ENCODE measurements at regions not wholly inside any gene's neighbourhood (a gene's known extent, or its start where the extent isn't known, plus 50 kb on each side); places are given as distances from the start of the nearest gene placed in this dataset.
A peak's percentile ranks its signal among the peaks of the same experiment; 100 is the strongest.

DNA sequence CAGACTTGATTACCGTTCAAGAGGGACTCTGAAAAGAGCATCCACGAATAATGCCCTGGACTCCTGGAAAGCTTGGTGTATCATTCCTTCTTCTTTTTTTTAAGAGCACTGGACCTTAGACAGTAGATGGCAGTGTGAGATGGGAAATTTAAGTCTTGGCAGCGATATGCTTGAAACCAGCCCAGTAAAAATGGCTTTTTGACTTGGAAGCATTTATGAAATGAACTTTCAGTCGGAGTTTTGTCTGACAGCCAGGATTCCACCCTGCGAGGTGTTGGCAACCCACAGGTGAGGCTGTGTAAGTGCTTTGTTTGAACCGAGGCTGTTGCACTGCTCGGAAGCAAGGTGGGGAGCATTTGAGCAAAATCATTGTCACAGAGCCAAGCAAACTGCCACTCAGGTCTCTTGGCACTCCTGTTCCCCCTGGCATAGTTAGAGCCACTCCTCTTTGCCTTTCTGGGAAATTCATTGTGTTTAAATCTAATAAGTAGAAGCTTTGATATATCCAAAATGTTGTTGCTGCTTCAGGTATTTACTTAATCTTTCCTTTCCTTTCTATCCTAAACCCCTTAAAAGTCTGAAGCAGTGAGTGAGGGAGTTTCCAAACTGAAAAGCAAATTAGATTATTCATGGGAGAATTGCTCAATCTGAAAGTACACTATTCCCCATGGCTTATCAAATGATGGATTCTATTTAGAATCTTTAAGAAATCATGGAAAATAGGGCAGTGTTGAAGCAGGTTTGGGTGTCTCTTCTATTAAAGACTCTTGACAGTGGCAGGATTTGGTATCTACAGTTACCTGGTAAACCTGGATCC lies 272.8 kb upstream of the SLC35B3 start:
- H3K36me3 Mint-ChIP-seq (ENCODE audit: low read depth, unreplicated experiment) = no peaks in the 10 kb centered on the region
- TF ChIP-seq CTCF (IDR thresholded peaks at IDR 0.05; ENCODE audit: insufficient read depth, low read depth, low read length) (peak; percentile 19), EZH2 (IDR thresholded peaks at IDR 0.05; ENCODE audit: insufficient read depth, low read length) (no peak)
- no peaks in the 10 kb centered on the region for H3K27me3 Mint-ChIP-seq (ENCODE audit: low read depth, unreplicated experiment)
- H3K36me3 ChIP-seq (ENCODE audit: insufficient read depth, low read length) = no peaks in the 10 kb centered on the region
- H3K4me1 Mint-ChIP-seq (ENCODE audit: low read depth, unreplicated experiment) = peaks cover 4% of the 10 kb centered on the region
- no peak overlapping the region for H3K4me3 Mint-ChIP-seq (ENCODE audit: unreplicated experiment)
- H3K4me2 ChIP-seq (ENCODE audit: low read length) = peak overlapping the region; percentile 50
- H3K27ac Mint-ChIP-seq (ENCODE audit: unreplicated experiment) = no peak overlapping the region
- H3K4me3 ChIP-seq (ENCODE audit: insufficient read depth, low read depth, low read length) = no peak overlapping the region
- DNase-seq (ENCODE audit: low read depth) = no peak
- FAIRE-seq = no peak
- no peak overlapping the region for H2AFZ ChIP-seq (ENCODE audit: low read depth, low read length)
- H3K79me2 ChIP-seq (ENCODE audit: insufficient read depth, low read length) = no peaks in the 10 kb centered on the region
- no peaks in the 10 kb centered on the region for H4K20me1 ChIP-seq (ENCODE audit: insufficient read depth, low read length)
- no peak overlapping the region for H3K9ac ChIP-seq (ENCODE audit: low read length)
- H3K27me3 ChIP-seq (ENCODE audit: insufficient read depth, low read length) = no peaks in the 10 kb centered on the region
- H3K9me3 Mint-ChIP-seq (ENCODE audit: unreplicated experiment) = no peaks in the 10 kb centered on the region
- H3K9me3 ChIP-seq (ENCODE audit: insufficient read depth, low read depth, low read length) = no peaks in the 10 kb centered on the region
- no peaks in the 10 kb centered on the region for H3K4me1 ChIP-seq (ENCODE audit: insufficient read depth, low read length)
- no peak overlapping the region for H3K27ac ChIP-seq (ENCODE audit: low read depth, low read length)

GRCh38 chr6:8707369-8707768 lies 272.0 kb upstream of the SLC35B3 start:
- Histone ChIP-seq H3K27me3 (ENCODE audit: insufficient read depth, low read length) (no peaks in the 10 kb centered on the region), H2AFZ (ENCODE audit: low read depth, low read length) (no peak overlapping the region), H3K4me3 (ENCODE audit: insufficient read depth, low read depth, low read length) (no peak overlapping the region), H3K27ac (ENCODE audit: low read depth, low read length) (no peak overlapping the region), H3K4me1 (ENCODE audit: insufficient read depth, low read length) (no peaks in the 10 kb centered on the region), H4K20me1 (ENCODE audit: insufficient read depth, low read length) (no peaks in the 10 kb centered on the region), H3K9me3 (ENCODE audit: insufficient read depth, low read depth, low read length) (no peaks in the 10 kb centered on the region), H3K9ac (ENCODE audit: low read length) (no peak overlapping the region), H3K4me2 (ENCODE audit: low read length) (no peak overlapping the region), H3K36me3 (ENCODE audit: insufficient read depth, low read length) (no peaks in the 10 kb centered on the region), H3K79me2 (ENCODE audit: insufficient read depth, low read length) (no peaks in the 10 kb centered on the region)
- Mint-ChIP-seq H3K4me1 (ENCODE audit: low read depth, unreplicated experiment) (peaks cover 4% of the 10 kb centered on the region), H3K9me3 (ENCODE audit: unreplicated experiment) (no peaks in the 10 kb centered on the region), H3K27ac (ENCODE audit: unreplicated experiment) (no peak overlapping the region), H3K4me3 (ENCODE audit: unreplicated experiment) (no peak overlapping the region), H3K36me3 (ENCODE audit: low read depth, unreplicated experiment) (no peaks in the 10 kb centered on the region), H3K27me3 (ENCODE audit: low read depth, unreplicated experiment) (no peaks in the 10 kb centered on the region)
- FAIRE-seq (no peak), DNase-seq (ENCODE audit: low read depth) (no peak)
- TF ChIP-seq CTCF (IDR thresholded peaks at IDR 0.05; ENCODE audit: insufficient read depth, low read depth, low read length) (no peak), EZH2 (IDR thresholded peaks at IDR 0.05; ENCODE audit: insufficient read depth, low read length) (no peak)

- no peak for TF ChIP-seq CTCF (IDR thresholded peaks at IDR 0.05; ENCODE audit: insufficient read depth, low read depth, low read length)
- TF ChIP-seq EZH2 (IDR thresholded peaks at IDR 0.05; ENCODE audit: insufficient read depth, low read length) = no peak
- H3K27ac ChIP-seq (ENCODE audit: low read depth, low read length) = no peak overlapping the region
- H3K4me3 Mint-ChIP-seq (ENCODE audit: unreplicated experiment) = no peak overlapping the region
These were observed 270.2 kb upstream of the SLC35B3 start for GRCh38 chr6:8705435-8706020.

More at GRCh38 chr6:8705435-8706020, 270.2 kb upstream of the SLC35B3 start:
- no peaks in the 10 kb centered on the region for H3K9me3 ChIP-seq (ENCODE audit: insufficient read depth, low read depth, low read length)
- H3K79me2 ChIP-seq (ENCODE audit: insufficient read depth, low read length) = no peaks in the 10 kb centered on the region
- H2AFZ ChIP-seq (ENCODE audit: low read depth, low read length) = no peak overlapping the region
- H3K27me3 ChIP-seq (ENCODE audit: insufficient read depth, low read length) = no peaks in the 10 kb centered on the region
- no peaks in the 10 kb centered on the region for H3K4me1 ChIP-seq (ENCODE audit: insufficient read depth, low read length)
- no peaks in the 10 kb centered on the region for H3K27me3 Mint-ChIP-seq (ENCODE audit: low read depth, unreplicated experiment)
- H4K20me1 ChIP-seq (ENCODE audit: insufficient read depth, low read length) = no peaks in the 10 kb centered on the region
- H3K36me3 Mint-ChIP-seq (ENCODE audit: low read depth, unreplicated experiment) = no peaks in the 10 kb centered on the region
- no peak overlapping the region for H3K27ac Mint-ChIP-seq (ENCODE audit: unreplicated experiment)
- H3K4me1 Mint-ChIP-seq (ENCODE audit: low read depth, unreplicated experiment) = peaks cover 4% of the 10 kb centered on the region
- H3K9me3 Mint-ChIP-seq (ENCODE audit: unreplicated experiment) = no peaks in the 10 kb centered on the region
- H3K4me3 ChIP-seq (ENCODE audit: insufficient read depth, low read depth, low read length) = no peak overlapping the region
- H3K4me2 ChIP-seq (ENCODE audit: low read length) = no peak overlapping the region
- DNase-seq (ENCODE audit: low read depth) (no peak), FAIRE-seq (no peak)
- no peak overlapping the region for H3K9ac ChIP-seq (ENCODE audit: low read length)
- H3K36me3 ChIP-seq (ENCODE audit: insufficient read depth, low read length) = no peaks in the 10 kb centered on the region
